C4-2B (cell line): ENCODE measurements at regions not wholly inside any gene's neighbourhood (a gene's known extent, or its start where the extent isn't known, plus 50 kb on each side); places are given as distances from the start of the nearest gene placed in this dataset.

ENCODE experiments used
- H3K27ac ChIP-seq: fragments of 450-650 bp; 2 replicates; pipeline ENCODE4 v1.5.1; 2017
- ZFX ChIP-seq: fragments of 450-650 bp; IDR thresholded peaks from 2 replicates; pipeline ENCODE4 v1.6.1; 2017
- TF ChIP-seq, protein P1 (sequence below): fragments of 450-650 bp; conservative IDR thresholded peaks from 2 replicates; pipeline ENCODE4 v1.5.1; 2017; ENCODE audit warnings: mild to moderate bottlenecking

DNA sequence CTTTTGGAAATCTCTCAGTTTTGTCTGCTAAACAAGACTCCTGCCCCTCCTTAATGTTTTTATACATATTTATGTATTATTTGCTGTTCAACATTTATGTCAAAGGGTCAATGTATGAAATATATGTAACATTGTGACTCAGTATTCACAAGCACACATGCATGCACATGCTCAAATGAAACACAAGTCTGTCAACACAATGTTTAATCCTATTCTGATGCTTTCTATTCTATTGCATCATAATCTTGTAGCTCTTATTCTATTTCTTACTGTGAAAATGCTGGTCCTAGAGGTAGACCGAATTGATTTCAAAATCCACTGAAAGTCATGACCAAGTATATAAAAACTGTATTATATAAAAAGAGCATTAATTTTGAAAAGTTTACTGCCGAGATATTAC lies 1463.3 kb downstream of the C4orf33 start:
- no peak for TF ChIP-seq ZFX
- TF ChIP-seq, protein P1, sequence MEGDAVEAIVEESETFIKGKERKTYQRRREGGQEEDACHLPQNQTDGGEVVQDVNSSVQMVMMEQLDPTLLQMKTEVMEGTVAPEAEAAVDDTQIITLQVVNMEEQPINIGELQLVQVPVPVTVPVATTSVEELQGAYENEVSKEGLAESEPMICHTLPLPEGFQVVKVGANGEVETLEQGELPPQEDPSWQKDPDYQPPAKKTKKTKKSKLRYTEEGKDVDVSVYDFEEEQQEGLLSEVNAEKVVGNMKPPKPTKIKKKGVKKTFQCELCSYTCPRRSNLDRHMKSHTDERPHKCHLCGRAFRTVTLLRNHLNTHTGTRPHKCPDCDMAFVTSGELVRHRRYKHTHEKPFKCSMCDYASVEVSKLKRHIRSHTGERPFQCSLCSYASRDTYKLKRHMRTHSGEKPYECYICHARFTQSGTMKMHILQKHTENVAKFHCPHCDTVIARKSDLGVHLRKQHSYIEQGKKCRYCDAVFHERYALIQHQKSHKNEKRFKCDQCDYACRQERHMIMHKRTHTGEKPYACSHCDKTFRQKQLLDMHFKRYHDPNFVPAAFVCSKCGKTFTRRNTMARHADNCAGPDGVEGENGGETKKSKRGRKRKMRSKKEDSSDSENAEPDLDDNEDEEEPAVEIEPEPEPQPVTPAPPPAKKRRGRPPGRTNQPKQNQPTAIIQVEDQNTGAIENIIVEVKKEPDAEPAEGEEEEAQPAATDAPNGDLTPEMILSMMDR, result no peak
- H3K27ac ChIP-seq, result no peak overlapping the region

DNA sequence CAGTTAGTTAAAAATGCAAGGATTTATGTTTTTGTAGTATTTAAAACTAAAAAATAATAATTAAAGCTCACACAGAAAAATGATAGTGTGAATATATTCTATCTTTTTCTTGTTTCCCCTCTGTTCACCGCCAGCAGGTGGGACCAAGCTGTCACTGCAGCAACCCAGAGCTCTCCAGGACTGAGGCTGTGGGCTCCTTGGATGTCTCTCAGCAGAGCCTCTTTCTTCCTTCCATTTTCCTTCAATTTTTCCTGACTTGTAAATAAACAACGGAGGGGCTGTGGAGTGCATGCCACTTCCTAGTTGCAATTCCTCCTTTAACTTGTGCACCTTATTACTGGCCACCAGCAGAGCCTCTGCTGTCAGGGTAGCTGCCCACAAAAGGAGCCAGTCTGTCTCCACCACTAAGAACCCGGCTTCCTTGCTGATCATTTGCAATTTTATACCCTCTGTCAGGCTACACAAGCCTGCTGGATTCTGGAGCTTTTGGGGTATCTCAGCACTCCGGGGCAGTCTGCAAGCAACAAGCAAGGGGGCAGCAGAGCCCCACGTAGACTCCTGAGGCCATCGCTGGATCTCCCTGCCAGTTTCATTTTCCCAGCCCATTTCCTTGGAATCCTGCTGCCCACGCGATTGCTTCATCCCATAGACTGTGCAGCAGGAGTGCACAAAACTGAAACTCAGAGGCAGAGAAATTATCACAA lies 1467.4 kb downstream of the C4orf33 start:
- TF ChIP-seq, protein P1, result peak; percentile 59
- TF ChIP-seq ZFX, result no peak
- H3K27ac ChIP-seq, result no peak overlapping the region

DNA sequence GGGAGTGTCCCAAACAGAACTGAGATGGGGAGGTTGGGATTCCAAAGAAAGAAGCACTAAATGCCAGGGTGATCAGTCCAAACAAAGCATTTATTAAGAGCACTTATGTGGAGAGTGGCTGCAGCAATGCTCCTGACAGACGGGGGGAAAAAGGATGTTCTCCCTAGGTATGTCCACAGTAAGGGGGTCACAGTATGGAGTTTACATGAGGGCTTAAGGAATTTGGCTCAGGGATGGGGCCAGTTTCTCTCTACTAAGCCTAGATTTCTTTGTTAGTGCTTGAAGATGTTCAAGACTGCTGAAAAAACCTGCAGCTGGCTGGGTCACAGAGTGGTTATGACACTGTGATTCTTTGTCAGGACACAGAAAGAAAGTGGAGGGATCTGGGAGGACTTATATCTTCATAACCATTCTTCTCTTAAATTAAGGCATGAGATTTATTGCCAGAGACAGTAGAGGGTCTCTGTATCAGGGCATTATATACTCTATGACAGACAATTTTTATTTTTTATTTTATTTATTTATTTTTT lies 1468.0 kb downstream of the C4orf33 start:
- no peak overlapping the region for H3K27ac ChIP-seq
- no peak for TF ChIP-seq ZFX
- TF ChIP-seq, protein P1, result peak; percentile 24; the same call in 1 of the 2 replicates

DNA sequence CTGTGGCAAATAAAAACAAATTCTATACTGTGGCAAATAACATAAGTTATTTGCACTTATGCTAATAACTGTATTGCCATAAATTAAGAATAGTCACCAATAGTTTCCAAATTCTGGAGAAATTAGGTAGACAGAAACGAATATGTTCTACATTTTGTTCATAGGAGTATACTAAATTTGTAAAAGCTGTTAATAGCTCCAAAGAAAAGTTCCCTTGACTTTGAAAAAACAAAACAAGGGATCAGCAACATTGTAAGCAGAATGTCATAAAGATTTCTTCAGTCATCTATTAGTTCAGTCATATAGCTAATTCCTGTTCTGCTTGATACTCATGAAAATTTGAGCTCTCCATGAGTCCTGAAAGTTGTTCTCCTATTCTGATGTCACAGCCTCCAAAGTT lies 1472.8 kb downstream of the C4orf33 start:
- H3K27ac ChIP-seq, result no peak overlapping the region
- TF ChIP-seq, protein P1, result no peak
- no peak for TF ChIP-seq ZFX

DNA sequence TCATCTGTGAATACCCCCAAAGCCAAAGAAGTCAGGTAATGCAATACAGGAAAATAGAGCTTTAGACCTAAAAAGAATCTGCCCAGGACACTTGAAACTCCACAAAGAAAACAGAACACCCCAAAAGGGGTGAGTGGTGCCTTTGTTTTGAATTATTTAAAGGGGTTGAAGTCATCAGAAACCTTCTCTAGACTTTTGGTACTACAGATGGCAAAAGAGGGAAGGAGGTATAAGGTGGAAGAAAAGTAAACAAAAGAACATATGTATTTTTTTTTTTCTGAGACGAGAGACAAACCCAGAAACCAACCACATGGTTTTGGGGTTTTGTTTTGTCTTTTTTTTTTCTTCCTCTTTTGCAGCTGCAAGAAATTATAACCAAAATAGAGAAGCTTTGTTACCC lies 1477.8 kb downstream of the C4orf33 start:
- no peak overlapping the region for H3K27ac ChIP-seq
- no peak for TF ChIP-seq ZFX
- TF ChIP-seq, protein P1, result no peak

DNA sequence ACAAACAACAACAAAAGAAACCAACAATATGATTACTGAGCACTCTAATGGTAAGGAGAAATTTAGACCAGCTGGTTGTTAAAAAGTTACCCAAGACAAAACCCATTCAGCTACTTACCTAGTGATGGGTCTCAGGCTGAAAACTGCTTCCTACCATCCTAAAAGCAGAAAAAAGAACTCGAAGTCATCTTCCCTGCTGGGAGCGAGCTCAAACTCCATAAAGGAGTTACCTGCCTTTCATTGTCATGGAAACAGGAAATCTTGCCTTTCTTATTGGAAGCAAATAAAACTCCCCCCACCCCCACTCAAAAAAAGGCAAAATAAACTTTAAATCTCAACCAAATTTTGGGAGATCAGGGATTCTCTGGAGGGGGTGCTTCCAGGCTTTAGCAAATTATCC lies 1478.3 kb downstream of the C4orf33 start:
- TF ChIP-seq ZFX, result no peak
- TF ChIP-seq, protein P1, result no peak
- no peak overlapping the region for H3K27ac ChIP-seq

DNA sequence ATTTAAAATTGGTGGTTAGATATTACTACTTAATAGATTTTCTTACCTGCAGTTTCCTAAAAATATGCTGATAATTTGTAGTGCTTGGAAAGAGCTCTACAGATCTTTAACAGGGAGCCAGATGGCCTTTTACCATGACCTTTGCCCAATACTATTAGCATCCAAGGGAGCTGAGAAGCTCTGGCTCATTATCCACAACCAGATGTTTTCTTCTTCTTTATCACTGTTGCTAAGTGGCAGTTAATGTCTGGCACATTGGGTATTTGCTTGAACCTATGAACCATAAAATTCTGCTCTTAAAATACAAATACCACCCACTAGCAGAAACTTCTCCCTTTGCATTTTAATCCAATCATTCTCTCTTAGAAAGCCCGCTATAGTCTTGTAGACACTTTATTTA lies 1480.3 kb downstream of the C4orf33 start:
- H3K27ac ChIP-seq, result no peak overlapping the region
- no peak for TF ChIP-seq ZFX
- TF ChIP-seq, protein P1, result no peak
